GM18519 (cell line): ENCODE measurements at regions not wholly inside any gene's neighbourhood (a gene's known extent, or its start where the extent isn't known, plus 50 kb on each side); places are given as distances from the start of the nearest gene placed in this dataset.

ENCODE experiments used
- ATAC-seq: cut with Tn5 transposase; IDR thresholded peaks from one replicate; pipeline ENCODE4 v1.9.1; 2021; ENCODE audit warnings: mild to moderate bottlenecking, moderate library complexity; ENCODE audit not compliant: unreplicated experiment, low FRiP score

DNA sequence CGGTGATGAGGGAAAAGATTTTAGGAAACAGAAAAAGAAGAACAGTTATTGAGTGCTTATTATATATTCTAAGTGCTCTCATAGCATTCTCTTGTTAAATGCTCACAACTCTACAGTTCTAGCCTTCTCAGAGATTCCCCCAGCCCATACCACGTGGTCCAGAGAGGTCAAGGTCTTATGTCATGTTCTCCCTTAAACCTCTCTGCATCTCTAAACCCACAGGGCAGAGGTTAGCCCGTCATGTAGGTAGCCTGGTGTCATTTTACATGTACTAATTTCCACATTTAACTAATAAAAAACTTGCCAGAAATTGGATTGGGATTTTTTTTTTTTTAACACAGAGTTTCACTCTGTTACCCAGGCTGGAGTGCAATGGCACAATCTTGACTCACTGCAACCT is 178.0 kb downstream of the CEMIP2 start:
- ATAC-seq, result no peak

DNA sequence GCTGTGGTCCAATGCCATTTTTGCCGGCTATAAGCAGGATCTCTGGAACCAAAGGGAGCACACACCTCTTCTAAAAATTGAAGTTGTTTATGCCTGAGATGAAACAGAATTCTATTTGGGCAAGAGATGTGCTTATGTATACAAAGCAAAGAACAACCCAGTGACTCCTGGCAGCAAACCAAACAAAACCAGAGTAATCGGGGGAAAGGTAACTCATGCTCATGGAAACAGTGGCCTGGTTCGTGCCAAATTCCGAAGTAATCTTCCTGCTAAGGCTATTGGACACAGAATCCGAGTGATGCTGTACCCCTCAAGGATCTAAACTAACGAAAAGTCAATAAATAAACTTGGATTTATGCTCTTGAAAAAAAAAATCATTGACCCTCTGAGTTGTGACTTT is 178.7 kb downstream of the CEMIP2 start:
- ATAC-seq, result no peak

DNA sequence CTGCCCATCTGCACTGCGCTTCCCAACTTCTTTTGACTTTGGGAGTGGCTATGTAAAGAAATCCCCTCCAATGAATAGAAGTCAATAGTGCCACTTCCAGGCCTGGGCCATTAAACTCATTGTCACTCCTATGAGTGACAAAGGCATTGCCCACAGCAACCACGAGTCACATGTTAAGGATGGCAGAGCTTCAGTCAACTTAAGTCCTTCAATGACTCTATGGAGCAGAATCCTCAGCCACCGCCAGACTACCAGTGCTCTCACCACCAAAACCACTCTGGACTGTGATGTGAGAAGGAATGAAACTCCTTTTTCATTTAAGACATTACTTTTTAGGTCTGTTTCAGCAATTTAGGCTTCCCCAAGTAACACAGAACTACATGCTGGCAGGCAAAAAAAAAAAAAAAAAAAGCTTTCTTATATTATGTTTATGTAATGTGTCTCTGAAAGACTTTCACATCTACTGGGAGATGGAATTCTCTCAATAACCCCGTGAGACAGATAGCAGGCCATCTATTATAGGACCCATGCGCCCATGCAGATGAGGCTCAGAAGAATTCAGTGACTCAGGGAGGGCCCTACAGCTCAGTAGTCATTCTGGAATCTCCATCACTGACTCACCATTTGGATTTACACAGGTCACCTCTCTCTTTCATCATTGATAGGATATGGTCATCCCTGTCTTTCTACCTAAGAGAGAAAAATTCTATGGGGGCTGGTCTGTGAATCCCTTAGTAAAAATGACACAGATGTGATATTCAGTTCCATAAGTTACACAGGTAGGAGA is 180.5 kb downstream of the CEMIP2 start:
- no peak for ATAC-seq

DNA sequence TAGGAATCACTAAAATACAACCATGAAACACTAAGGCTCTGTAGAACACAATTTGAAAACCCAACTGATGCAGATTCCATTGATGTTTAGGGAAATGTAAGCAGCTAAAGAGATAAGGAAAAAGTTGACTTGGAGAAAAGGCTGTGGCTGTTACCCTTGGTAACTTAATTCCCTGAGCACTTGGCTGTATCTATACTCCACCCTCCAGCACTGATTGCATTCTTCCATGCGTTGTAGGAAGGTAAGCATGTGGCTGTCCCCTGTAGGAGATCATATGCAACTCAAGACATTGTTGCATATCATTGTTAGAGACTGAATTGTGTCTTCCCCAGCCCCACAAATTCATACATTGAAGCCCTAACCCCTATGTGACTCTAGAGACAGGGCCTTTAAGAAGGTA is 184.5 kb downstream of the CEMIP2 start:
- ATAC-seq, result no peak

DNA sequence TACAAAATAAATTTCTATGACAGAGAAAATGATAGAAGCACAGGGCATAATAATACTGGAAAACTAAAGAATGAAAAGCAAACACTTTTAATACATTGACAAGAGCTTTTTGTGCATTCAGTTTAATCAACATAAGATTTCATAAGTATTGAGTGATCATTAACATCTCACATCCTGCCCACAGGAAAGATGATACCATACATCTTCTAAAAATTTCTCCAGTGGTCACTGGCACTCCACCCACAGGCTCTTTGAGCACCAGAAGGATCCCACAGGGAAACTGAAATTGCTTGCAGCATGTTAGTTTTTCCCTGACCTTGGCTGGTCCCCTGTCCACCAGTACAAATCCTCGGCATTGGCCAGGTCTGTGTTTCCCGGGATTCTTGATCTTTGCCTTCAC is 186.0 kb downstream of the CEMIP2 start:
- ATAC-seq, result no peak

DNA sequence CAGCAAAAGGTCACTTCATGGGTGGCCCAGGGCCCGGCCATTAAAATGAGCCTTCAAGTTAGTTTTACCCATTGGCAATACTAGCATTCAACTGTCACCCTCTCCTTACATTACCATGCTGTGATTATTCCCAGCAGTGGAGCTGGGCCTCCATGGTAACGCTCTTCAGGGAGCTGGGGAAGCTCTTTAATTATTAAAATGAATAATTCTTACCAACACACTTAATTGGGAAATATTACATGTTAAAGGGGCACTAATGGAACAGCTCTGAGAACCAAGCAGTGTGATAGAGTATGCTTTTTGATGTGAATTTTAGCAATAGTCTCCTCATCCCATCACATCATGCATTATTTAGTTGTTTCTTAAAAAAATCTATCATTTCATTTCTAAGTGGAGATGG is 187.2 kb downstream of the CEMIP2 start:
- ATAC-seq, result no peak

DNA sequence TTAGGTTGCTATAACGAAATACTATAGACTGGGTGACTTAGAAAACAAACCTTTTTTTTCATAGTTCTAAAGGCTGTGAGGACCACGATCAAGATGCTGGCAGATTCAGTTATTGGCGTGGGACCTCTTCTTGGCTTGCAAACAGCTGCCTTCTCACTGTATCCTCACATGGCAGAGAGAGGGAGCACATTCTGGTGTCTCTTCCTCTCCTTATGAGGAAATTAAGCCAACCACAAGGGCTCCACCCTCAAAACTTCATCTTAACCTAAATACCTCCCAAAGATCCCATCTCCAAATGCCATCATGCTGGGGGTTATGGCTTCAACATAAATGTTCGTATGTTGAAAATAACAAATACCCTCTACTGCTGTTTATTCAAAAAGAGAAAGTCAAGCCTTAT is 197.1 kb downstream of the CEMIP2 start:
- ATAC-seq, result no peak

DNA sequence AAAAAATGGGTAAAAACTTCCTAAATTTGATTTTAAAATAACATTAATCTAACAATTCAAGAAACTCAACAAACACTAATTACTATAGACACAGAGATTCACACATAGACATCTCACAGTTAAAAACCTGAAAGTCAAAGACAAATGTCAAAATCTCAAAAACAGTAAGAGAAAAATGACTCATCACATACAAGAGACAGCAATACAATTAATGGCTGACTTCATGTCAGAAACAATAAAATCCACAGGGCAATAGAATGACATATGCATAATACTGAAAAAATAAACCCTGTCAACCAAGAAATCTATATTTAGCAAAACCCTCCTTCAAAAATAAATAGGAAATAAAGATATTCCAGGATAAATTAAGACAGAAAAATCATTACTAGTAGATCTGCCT is 200.4 kb downstream of the CEMIP2 start:
- ATAC-seq, result no peak

DNA sequence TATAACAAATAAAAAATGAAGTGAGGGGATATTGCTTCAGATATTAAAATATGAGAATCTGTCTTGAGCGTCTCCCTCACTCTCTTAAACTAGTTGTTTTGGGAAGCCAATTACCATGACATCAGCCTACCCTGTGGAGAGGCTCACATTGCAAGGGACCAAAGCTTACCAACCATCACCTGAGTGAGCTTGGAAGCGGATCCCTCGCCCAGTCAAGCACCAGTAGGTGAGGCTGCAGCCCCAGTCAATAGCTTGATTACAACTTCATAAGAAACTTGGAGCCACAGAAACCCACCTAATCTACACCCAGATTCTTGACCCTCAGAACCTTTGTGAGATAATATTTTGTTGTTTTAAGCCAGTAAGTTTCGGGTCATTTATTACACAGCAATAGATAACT is 206.2 kb downstream of the CEMIP2 start:
- ATAC-seq, result no peak

DNA sequence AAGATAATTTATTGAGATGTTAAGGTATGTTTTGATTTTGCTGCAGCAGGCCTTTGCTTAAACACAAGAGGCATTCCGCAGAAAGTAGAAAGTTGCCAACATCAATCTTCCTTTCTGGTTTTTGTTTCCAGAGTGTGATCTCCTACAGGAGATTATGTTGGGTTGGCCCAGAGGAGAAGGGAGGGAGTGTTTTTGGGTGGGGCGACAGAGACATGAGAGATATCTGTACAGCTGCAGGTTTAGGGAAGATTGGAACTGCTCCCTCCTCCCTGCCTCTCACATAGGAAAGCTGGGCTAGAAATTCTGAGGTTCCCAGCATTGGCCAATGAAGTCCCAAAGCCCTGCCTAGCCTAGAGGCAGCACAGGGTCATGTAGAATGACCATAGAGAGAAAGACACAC is 211.0 kb downstream of the CEMIP2 start:
- no peak for ATAC-seq

DNA sequence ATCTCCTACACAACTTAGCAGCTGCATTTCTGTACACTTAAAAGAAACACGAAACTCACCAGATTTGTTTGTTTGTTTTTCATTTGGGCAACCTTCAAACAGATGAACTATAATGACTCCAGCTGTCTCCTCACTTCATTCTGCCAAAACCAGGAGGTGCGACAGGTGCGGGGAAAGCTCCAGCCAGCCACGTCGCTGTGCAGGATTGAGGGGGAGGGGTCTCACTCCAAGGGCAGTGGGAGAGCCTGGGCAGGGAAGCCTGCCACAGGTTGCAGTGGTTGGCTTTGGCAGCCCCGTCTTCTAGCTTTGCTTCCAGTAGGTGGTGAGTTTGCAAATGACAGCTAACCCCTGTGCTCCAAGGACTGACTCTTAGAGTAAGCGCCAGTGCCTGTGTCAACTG is 215.8 kb downstream of the CEMIP2 start:
- ATAC-seq, result no peak

DNA sequence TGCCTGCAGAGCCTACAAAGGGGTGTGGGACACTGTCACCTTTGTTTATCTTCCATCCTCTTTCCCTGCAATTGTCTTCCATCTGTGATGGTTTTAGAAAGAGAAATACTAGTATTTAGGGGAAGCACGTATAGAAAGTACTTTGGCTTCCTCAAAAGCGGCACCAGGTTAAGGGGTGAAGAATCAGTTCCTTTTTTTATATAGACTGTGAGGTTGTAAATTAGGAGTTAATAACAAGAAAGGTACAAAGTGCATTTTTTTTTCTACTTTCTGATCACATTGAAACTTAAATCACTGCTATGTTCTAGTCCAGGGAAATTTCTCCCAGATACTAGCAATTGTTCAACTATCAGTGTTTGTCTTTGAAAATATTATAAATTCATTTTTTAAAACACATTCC is 219.3 kb downstream of the CEMIP2 start:
- peak; percentile 84 for ATAC-seq

DNA sequence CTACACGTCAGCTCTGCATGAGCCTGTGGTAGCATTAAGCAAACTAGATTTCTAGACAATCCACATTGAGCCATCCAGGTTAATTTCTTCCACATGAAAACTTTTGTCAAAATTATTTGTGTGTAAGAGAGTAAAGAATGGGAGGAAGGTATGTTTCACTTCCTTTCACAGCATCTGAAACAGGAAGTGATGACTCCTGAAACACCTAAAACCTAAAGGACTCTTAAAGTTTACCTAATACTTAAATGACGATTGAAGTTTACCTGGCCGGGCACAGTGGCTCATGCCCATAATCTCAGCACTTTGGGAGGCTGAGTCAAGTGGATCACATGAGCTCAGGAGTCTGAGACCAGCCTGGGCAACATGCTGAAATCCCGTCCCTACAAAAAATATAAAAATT is 223.8 kb downstream of the CEMIP2 start:
- ATAC-seq, result no peak

DNA sequence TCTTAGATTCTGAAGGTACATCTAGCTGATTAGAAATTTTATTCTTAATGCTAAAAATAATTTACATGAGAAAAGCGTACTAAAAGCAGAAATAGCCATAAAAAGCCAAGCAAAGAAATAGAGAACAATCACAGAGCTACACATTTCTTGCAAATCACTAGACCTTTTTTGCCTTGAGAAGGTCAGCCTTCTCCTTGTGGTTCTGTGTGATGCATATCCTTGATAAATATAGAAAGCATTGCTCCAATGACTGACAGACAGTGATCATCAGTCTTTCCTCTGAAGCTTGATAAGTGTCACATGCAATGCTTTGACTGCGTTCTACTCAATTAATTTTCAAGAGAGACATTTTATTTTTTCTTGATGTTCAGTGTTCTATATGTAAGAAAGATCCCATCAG is 226.9 kb downstream of the CEMIP2 start:
- no peak for ATAC-seq

DNA sequence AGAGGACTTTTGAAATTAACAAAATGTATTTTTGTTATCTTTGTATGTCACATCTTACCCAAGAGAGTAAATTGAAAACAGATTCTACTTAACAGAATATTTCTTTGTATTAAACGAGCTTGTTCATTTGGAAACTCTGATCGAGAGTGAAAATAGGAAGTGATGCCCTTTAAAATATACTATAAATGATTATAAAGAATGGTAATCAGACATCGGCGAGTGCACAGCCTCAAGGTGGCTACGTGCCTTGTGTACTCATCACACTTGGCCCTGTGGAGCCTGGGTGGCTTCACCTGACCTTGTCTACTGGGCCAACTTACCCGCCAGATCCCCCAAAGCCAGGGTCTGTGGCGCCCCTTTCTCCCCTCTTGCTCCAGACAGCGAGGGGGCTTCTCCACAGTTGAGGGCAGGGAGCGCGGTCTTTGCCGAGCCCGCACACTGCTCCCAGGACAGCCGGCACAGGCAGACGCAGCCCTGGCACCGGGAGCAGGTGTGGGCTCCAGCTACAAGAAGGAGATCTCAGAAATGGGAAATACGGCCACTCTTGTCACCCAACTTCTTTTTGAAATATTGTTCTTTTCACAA is 243.2 kb downstream of the CEMIP2 start:
- no peak for ATAC-seq

DNA sequence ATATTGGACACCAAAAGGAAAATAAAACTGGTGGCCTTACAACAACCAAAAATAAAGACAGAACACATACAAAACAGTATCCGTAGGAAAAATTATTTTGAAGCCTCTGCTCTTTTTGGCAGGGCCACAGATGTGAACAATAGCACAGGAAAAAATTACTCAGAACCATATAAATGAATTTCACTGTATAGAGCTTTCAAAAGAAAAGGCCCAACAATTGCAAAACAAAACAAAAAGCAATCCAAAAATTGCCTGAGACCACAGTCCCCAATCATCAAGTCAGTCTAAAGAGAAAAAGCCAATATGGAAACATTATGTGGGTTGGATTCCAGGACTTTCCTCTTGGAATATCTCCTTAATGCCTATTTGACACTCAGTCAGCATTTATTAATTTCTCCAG is 243.8 kb downstream of the CEMIP2 start:
- no peak for ATAC-seq

DNA sequence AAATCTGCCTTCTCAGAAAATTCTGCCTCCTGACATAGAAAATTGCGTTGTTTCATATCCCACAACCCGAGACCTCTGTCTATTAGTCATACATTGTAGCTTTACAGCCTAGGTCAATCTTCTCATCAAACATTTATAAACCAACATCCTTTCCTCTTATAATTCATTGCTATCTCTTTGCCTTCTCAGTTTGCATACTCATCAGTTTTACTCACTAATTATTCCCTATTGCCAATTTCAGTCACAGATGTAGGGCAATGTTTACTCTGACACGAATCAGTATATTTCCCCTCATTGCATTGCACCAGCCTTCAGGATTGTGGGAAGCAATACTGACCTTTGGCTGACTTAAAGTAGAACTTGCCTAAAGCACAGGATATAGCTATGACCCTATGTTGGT is 247.2 kb downstream of the CEMIP2 start:
- no peak for ATAC-seq

DNA sequence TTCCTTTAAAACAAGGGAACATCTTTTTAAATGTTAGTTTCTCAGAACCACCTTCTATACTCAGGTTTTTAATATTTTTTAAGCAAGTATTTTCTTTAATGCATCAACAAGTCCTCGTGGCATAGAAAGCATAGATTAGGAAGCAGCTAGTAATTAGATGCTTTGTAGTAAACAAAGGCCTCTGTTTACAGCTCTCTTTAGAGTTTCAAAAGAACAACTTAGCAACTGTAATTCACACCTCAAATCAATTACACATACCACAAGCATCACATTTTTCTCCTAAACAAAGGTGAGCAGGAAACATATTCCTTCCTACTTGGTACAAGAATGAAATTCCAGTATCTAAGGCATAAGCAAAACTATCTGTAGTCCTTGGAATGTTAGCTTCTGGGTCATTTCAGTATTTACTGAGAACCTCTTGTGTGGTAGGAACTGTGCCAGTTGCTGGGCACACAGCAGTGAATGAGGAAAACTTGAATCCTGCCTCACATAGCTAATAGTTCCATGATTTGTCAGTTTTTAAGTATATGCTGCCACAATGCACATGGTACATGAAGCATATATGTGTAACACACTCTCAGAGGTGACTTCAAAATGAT is 249.1 kb downstream of the CEMIP2 start:
- ATAC-seq, result no peak

DNA sequence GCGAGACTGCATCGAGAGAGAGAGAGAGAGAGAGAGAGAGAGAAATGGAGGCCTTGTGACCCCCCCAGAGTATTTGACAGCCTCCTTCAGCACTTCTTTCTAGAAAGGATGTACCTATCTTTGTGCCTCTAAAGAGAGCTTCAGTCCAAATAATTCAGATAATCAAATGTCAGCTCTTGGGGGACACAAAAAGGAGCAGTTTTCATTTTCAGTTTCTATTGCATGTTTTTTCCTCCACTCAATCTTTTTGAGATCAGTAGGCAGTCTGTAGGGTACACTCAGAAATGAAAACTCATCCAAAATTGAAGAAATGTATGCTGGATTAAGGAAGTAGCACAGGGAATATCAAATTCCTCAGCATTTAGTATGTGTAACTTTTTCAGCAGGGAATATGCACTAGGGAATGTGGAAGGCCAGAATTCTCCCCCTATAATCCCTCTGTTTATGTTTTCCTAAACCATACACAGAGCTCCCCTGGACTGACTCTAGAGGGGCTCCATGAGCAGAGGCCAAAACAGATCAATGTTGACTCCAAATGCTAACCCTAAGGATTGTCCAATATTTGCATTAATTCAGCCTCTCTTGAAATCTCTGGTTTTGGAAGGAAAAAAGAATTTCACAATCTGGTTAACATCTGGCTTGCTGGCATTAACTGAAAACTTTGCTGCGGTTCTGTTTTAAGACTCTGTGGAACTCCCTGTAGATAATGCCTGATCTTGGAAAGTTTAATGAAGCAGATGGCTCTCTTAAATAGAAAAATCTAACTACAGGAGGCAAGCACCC is 250.1 kb downstream of the CEMIP2 start:
- no peak for ATAC-seq

DNA sequence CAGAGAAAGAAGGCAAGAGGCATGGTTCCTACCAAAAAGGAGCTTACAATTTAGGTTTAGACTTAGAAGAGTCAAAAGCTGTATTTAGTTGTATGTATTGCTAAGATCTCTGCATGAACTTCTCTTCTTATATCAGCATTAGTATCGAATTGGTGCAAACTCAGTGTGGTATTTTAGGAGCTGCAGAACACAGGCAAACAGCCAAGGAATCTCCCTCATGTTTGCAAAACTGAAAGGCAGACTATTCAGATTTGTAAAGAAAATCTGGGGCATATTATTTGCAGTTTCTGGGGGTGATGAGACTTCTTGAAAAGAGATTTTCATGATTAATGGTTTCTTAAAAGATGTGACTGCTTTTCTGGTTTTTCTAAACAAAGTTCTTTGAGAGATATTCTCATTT is 252.7 kb downstream of the CEMIP2 start:
- ATAC-seq, result no peak

DNA sequence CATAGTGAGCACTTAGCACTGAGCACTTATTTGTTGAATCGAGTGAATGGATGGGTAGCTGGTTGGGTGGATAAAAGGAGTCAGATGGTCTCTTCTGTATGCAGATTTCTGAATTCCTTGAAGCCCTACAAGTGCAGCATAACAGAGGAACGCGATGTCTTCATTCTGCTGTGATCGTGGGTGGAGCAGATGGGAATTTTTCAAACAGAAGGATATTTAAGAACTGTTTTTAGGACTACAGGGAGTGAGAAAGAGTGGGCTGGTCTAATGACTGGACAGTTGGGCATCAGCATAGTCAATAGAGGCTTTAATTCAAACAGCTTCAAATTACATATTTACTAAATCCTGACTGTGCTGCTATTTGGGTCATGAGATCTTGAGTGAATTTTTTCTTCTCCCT is 253.2 kb downstream of the CEMIP2 start:
- no peak for ATAC-seq
